ENCODE measurements at regions not wholly inside any gene's neighbourhood (a gene's known extent, or its start where the extent isn't known, plus 50 kb on each side); places are given as distances from the start of the nearest gene placed in this dataset.

- no peak for DNase-seq
These were observed 612.9 kb downstream of the DNAH5 start for GRCh38 chr5:13331585-13331984.

GRCh38 chr5:13328316-13328715, 616.2 kb downstream of the DNAH5 start:
- peak; percentile 4 for DNase-seq

- DNase-seq: no peak
These were observed 618.7 kb downstream of the DNAH5 start for GRCh38 chr5:13325765-13326164.

GRCh38 chr5:13322769-13323168, 621.7 kb downstream of the DNAH5 start:
- DNase-seq: no peak

GRCh38 chr5:13317654-13318053, 626.8 kb downstream of the DNAH5 start:
- DNase-seq: no peak

- no peak for DNase-seq
These were observed 628.3 kb downstream of the DNAH5 start for GRCh38 chr5:13316176-13316575.

GRCh38 chr5:13307480-13307879, 637.0 kb downstream of the DNAH5 start:
- no peak for DNase-seq

GRCh38 chr5:13303445-13303844, 641.0 kb downstream of the DNAH5 start:
- DNase-seq: no peak

GRCh38 chr5:13278811-13279210, 665.7 kb downstream of the DNAH5 start:
- DNase-seq: no peak

- DNase-seq: no peak
These were observed 666.3 kb downstream of the DNAH5 start for GRCh38 chr5:13278148-13278547.

- DNase-seq: no peak
These were observed 668.3 kb downstream of the DNAH5 start for GRCh38 chr5:13276156-13276555.

GRCh38 chr5:13263701-13264100, 680.8 kb downstream of the DNAH5 start:
- no peak for DNase-seq

- DNase-seq: no peak
These were observed 691.4 kb downstream of the DNAH5 start for GRCh38 chr5:13253111-13253510.

- no peak for DNase-seq
These were observed 691.8 kb downstream of the DNAH5 start for GRCh38 chr5:13252699-13253098.

- DNase-seq: no peak
These were observed 692.7 kb downstream of the DNAH5 start for GRCh38 chr5:13251623-13252376.

GRCh38 chr5:13250464-13251291, 693.8 kb downstream of the DNAH5 start:
- no peak for DNase-seq

GRCh38 chr5:13249854-13250253, 694.6 kb downstream of the DNAH5 start:
- DNase-seq: no peak

- no peak for DNase-seq
These were observed 696.2 kb downstream of the DNAH5 start for GRCh38 chr5:13248253-13248652.

- DNase-seq: no peak
These were observed 698.4 kb downstream of the DNAH5 start for GRCh38 chr5:13246053-13246452.

- no peak for DNase-seq
These were observed 700.3 kb downstream of the DNAH5 start for GRCh38 chr5:13244151-13244550.

GRCh38 chr5:13227513-13227912, 717.0 kb downstream of the DNAH5 start:
- DNase-seq: no peak

GRCh38 chr5:13218518-13218917, 726.0 kb downstream of the DNAH5 start:
- no peak for DNase-seq

- DNase-seq: no peak
These were observed 726.9 kb downstream of the DNAH5 start for GRCh38 chr5:13217636-13218035.

GRCh38 chr5:13215806-13216205, 728.7 kb downstream of the DNAH5 start:
- DNase-seq: no peak

All from fibroblast of skin of scalp (primary cell).